Panc1 (cell line): ENCODE measurements at regions not wholly inside any gene's neighbourhood (a gene's known extent, or its start where the extent isn't known, plus 50 kb on each side); places are given as distances from the start of the nearest gene placed in this dataset.

Experiments
- ATAC-seq: fragments of 200-7000 bp; cut with Tn5 transposase; 2 replicates; pipeline ENCODE4 v1.9.1; 2020; ENCODE audit warnings: mild to moderate bottlenecking, moderate library complexity
- BruUV-seq: library from RNA; stranded (reverse); fragments of 400-500 nt; replicated peaks from 2 replicates; lab custom pipeline; 2021; lab: Mats Ljungman, UMichigan
- CTCF ChIA-PET: fragments of 300-600 bp; sonication (Branson Sonifier 250); formaldehyde crosslinking; loops from one replicate; lab custom pipeline; 2022; ENCODE audit warnings: antibody characterized with exemption; lab: Charles Lee
- POLR2A ChIA-PET: fragments of 300-600 bp; sonication (Branson Sonifier 250); formaldehyde crosslinking; loops from one replicate; lab custom pipeline; 2022; ENCODE audit warnings: antibody characterized with exemption; lab: Charles Lee
- DNase-seq: peaks from one replicate; pipeline ENCODE4 v3.0.0-alpha.2; 2010; ENCODE audit warnings: low read depth, low spot score
- H3K27ac ChIP-seq: 2 replicates; pipeline ENCODE4 v1.5.1; 2011; ENCODE audit warnings: mild to moderate bottlenecking, low read length, inconsistent platforms
- H3K27me3 ChIP-seq: fragments of 200-500 bp; sonication (Bioruptor generic); 2 replicates; pipeline ENCODE4 v1.6.0; 2014; ENCODE audit warnings: low read length, inconsistent platforms; ENCODE audit not compliant: control insufficient read depth, insufficient read depth
- H3K36me3 ChIP-seq: fragments of 200-500 bp; sonication (Bioruptor generic); 2 replicates; pipeline ENCODE4 v1.5.1; 2014; ENCODE audit warnings: inconsistent platforms, mild to moderate bottlenecking, low read length, moderate library complexity; ENCODE audit not compliant: control insufficient read depth, insufficient read depth
- H3K4me1 ChIP-seq: 2 replicates; pipeline ENCODE4 v1.5.1; 2011; ENCODE audit warnings: inconsistent platforms, mild to moderate bottlenecking, low read length, moderate library complexity; ENCODE audit not compliant: control insufficient read depth, insufficient read depth
- H3K4me3 ChIP-seq, 2 experiments: 2 replicates each; pipeline ENCODE4 v1.5.1; 2011 to 2012; ENCODE audit warnings: low read depth in 2 of 2, low read length in 2 of 2, mild to moderate bottlenecking in 2 of 2, inconsistent platforms in 1 of 2, moderate library complexity in 1 of 2
- H3K9me3 ChIP-seq: fragments of 200-500 bp; sonication (Bioruptor generic); 2 replicates; pipeline ENCODE4 v1.5.1; 2014; ENCODE audit warnings: low read depth, mild to moderate bottlenecking, inconsistent platforms, low read length, moderate library complexity; ENCODE audit not compliant: control insufficient read depth, insufficient read depth
- CTCF ChIP-seq: fragments of 450-650 bp; IDR thresholded peaks from 2 replicates; pipeline ENCODE4 v1.5.1; 2017; ENCODE audit warnings: mild to moderate bottlenecking
- POLR2AphosphoS5 ChIP-seq: IDR thresholded peaks from 2 replicates; pipeline ENCODE4 v1.6.1; 2012; ENCODE audit warnings: mild to moderate bottlenecking, low read depth, low read length, moderate library complexity
- REST ChIP-seq, 2 experiments: IDR thresholded peaks; 2 replicates each; pipeline ENCODE4 v1.6.1; 2011 to 2012; ENCODE audit warnings: low read depth in 2 of 2, control low read depth in 1 of 2, low read length in 1 of 2, mild to moderate bottlenecking in 1 of 2, moderate library complexity in 1 of 2; ENCODE audit not compliant: insufficient read depth in 1 of 2
- SIN3A ChIP-seq: IDR thresholded peaks from 2 replicates; pipeline ENCODE4 v1.6.1; 2012; ENCODE audit warnings: low read depth, mild to moderate bottlenecking, low read length, moderate library complexity, borderline replicate concordance; ENCODE audit not compliant: insufficient read depth
- TCF7L2 ChIP-seq: IDR thresholded peaks from 2 replicates; pipeline ENCODE4 v1.6.1; 2011; ENCODE audit warnings: mild to moderate bottlenecking, low read depth, low read length, inconsistent platforms
- in situ Hi-C: cut with HindIII; loops from 2 replicates; pipeline ENCODE4 v1.10.0; 2016; ENCODE audit warnings: low sequenced_read_pairs, low pct_unique_long_range_greater_than_20kb
- intact Hi-C: fragments of 100-400 bp; cut with micrococcal nuclease; formaldehyde crosslinking; loops from one replicate; pipeline ENCODE4 v1.10.0; 2022; ENCODE audit not compliant: unreplicated experiment

GRCh38 chr3:109731639-109732473 lies 394.5 kb upstream of the DPPA4 start:
- Histone ChIP-seq H3K9me3 (no peaks in the 10 kb centered on the region), H3K27me3 (no peaks in the 10 kb centered on the region), H3K36me3 (no peaks in the 10 kb centered on the region), H3K4me3 (no peak overlapping the region), H3K27ac (no peak overlapping the region), H3K4me1 (no peaks in the 10 kb centered on the region)
- DNase-seq (peak; percentile 35), ATAC-seq (peak; percentile 82)
- TF ChIP-seq TCF7L2 (no peak), POLR2AphosphoS5 (no peak), SIN3A (no peak), CTCF (peak; percentile 78), REST (IDR thresholded peaks at IDR 0.05; ENCODE audit: insufficient read depth in 1 of 2, low read depth in 2 of 2, low read length in 1 of 2) (no peak)
- no TSS peak for BruUV-seq
- in situ Hi-C loops (no loop called here), intact Hi-C loops (loop anchor here (5.0 kb wide), 1 partner anchor 580 kb away; no protein-coding TSS in a partner anchor)
- ChIA-PET POLR2A (no interaction called here), CTCF (no interaction called here)

GRCh38 chr3:109743981-109744380 lies 406.6 kb upstream of the DPPA4 start:
- no peak for DNase-seq

More at GRCh38 chr3:109743981-109744380, 406.6 kb upstream of the DPPA4 start:
- Histone ChIP-seq H3K4me3 (no peak overlapping the region), H3K36me3 (no peaks in the 10 kb centered on the region), H3K27me3 (no peaks in the 10 kb centered on the region), H3K9me3 (no peaks in the 10 kb centered on the region; the same call in 1 of the 2 replicates), H3K4me1 (no peaks in the 10 kb centered on the region), H3K27ac (no peak overlapping the region)
- no peak for ATAC-seq
- POLR2A ChIA-PET = no interaction called here
- no TSS peak for BruUV-seq
- intact Hi-C loops (no loop called here), in situ Hi-C loops (no loop called here)
- TF ChIP-seq REST (IDR thresholded peaks at IDR 0.05; ENCODE audit: insufficient read depth in 1 of 2, low read depth in 2 of 2, low read length in 1 of 2) (no peak), SIN3A (no peak), CTCF (no peak), TCF7L2 (no peak), POLR2AphosphoS5 (no peak)
- CTCF ChIA-PET = no interaction called here
